DMS79 (cell line): ENCODE measurements at regions not wholly inside any gene's neighbourhood (a gene's known extent, or its start where the extent isn't known, plus 50 kb on each side); places are given as distances from the start of the nearest gene placed in this dataset.
"Not testable (repeated sequence)": the region's sequence is repeated elsewhere in the genome, so short reads cannot be mapped to it uniquely, and the experiment has no call there.

ENCODE experiments used
- DNase-seq: peaks from one replicate; lab custom pipeline; 2025; lab: John Stamatoyannopoulos, UW

GRCh38 chr11:130550984-130551383 lies 102.5 kb downstream of the ADAMTS15 start:
- DNase-seq, result no peak

GRCh38 chr11:130551388-130551787 lies 102.9 kb downstream of the ADAMTS15 start:
- DNase-seq, result no peak

GRCh38 chr11:130553306-130553705 lies 104.9 kb downstream of the ADAMTS15 start:
- DNase-seq, result no peak

- DNase-seq, result no peak
Measured at GRCh38 chr11:130554241-130555055, 106.0 kb downstream of the ADAMTS15 start.

- no peak for DNase-seq
Measured at GRCh38 chr11:130555251-130555841, 106.9 kb downstream of the ADAMTS15 start.

- no peak for DNase-seq
Measured at GRCh38 chr11:130560000-130560780, 111.7 kb downstream of the ADAMTS15 start.

- DNase-seq, result no peak
Measured at GRCh38 chr11:130560781-130561109, 112.3 kb downstream of the ADAMTS15 start.

GRCh38 chr11:130561441-130561881 lies 113.0 kb downstream of the ADAMTS15 start:
- DNase-seq, result no peak

GRCh38 chr11:130562549-130562948 lies 114.1 kb downstream of the ADAMTS15 start:
- no peak for DNase-seq

- DNase-seq, result not testable (repeated sequence)
Measured at GRCh38 chr11:130566360-130566759, 117.9 kb downstream of the ADAMTS15 start.

- no peak for DNase-seq
Measured at GRCh38 chr11:130571519-130571918, 123.1 kb downstream of the ADAMTS15 start.

GRCh38 chr11:130571947-130572584 lies 123.6 kb downstream of the ADAMTS15 start:
- DNase-seq, result no peak

GRCh38 chr11:130573767-130574166 lies 125.3 kb downstream of the ADAMTS15 start:
- no peak for DNase-seq

GRCh38 chr11:130574740-130575139 lies 126.3 kb downstream of the ADAMTS15 start:
- DNase-seq, result no peak

GRCh38 chr11:130576146-130576545 lies 127.7 kb downstream of the ADAMTS15 start:
- no peak for DNase-seq

- no peak for DNase-seq
Measured at GRCh38 chr11:130578738-130579368, 130.4 kb downstream of the ADAMTS15 start.

GRCh38 chr11:130580372-130580771 lies 131.9 kb downstream of the ADAMTS15 start:
- DNase-seq, result no peak

GRCh38 chr11:130580891-130581492 lies 132.5 kb downstream of the ADAMTS15 start:
- DNase-seq, result no peak

GRCh38 chr11:130581646-130582045 lies 133.2 kb downstream of the ADAMTS15 start:
- no peak for DNase-seq

- DNase-seq, result no peak
Measured at GRCh38 chr11:130582176-130582575, 133.7 kb downstream of the ADAMTS15 start.

GRCh38 chr11:130582981-130583380 lies 134.5 kb downstream of the ADAMTS15 start:
- no peak for DNase-seq
